Hematopoietic multipotent progenitor cell treated with erythropoietin and hydrocortisone succinate and interleukin-3 and kit ligand, for 6 days (in vitro differentiated cells): ENCODE measurements at regions not wholly inside any gene's neighbourhood (a gene's known extent, or its start where the extent isn't known, plus 50 kb on each side); places are given as distances from the start of the nearest gene placed in this dataset.
A peak's percentile ranks its signal among the peaks of the same experiment; 100 is the strongest.

ENCODE experiments used
- DNase-seq: peaks from one replicate; pipeline ENCODE4 v3.0.0-alpha.2; 2015

DNA sequence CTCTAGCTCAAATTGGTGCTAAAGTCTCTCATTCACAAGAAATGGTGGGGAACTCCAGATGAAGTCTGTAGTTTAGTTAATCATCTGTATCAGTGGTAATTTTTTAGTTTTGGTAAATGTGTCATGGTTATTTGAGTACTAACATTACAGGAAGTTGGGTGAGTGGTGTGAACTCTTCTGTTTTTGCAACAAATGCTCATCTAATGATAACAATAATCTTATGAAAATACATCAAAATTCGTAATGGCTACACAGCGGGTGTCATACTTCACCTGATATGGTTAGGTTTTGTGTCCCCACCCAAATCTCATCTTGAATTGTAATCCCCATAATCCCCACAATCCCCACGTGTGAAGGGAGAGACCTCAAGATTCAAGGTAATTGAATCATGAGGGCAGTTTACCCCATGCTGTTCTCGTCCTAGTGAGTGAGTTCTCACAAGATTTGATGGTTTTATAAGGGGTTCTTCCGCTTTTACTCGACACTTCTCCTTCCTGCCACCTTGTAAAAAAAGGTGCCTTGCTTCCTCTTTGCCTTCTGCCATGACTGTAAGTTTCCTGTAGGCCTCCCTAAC is 209.3 kb upstream of the FOXN3 start:
- DNase-seq: no peak

DNA sequence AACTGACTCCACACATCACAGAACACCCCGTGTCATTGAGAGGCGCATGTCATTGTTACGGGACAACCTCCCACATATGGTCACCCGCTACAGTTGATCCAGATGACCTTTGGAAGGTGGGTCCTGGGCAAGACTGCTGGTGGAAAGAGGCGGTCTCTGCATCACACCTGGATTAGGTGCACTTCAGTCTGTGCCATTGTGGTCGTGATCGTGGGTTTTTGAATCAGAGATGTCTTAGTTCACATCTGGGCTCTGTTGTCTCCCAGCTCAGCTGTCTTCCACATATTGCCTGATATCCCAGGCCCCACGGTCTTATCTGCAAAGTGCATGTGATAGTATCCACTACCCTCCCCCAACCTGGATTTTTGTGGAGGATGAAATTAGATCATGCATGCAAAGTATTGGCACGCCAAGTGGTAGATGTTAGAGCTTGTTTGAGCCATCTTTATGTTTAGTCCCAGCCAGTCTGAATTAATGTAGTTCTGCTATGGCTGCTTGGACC is 208.7 kb upstream of the FOXN3 start:
- no peak for DNase-seq

DNA sequence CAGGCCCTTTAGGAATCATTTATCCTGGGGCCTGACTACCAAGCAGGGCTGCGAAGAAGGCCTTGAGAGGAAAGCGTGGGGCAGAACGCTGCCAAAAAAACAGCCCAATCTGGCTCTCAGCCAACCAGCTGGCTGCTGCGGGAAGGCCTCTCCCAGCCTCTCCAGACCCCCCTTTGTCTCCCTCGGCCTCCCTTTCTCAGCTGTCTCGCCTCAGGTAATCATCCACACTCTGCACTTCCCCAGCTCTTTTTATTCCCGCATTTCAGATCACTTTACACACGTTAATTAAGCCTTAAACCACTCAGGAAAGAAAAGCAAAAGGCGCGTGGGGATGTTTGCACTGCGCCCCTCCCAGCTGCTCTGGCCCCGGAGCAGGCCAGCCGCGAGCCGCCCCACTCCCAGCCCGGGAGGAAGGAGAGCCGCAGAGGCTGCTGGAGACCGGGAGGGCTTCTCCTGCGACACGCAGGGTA is 208.2 kb upstream of the FOXN3 start:
- no peak for DNase-seq

DNA sequence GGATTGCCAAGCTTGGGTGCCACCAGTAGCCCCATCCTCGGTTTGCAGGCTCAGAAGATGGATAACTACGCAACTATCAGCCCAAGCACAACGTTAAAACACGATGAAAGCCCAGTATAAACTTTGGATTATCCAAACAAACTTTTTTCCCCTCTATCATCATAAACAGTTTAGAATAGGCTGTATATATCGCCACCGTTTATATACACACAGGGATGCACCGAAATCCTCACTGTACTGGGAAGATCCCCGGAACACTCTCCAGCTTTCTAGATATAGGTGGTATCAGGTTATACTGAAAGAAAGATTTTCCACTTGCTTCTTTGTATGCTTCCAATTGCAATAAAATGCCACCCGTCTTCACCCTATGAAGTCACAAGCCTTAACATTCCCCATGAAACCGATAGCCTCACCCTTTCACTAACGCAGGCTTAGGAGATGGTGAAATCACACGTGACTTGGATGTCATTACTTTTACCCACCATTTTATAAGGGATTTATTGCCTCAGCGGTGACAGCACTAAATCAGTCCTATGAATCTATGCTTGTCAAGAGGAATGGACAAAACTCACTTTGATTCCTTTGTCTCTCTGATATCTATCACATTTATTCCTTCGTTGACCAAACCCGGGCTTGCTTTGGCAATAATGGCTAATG is 207.6 kb upstream of the FOXN3 start:
- DNase-seq: no peak

DNA sequence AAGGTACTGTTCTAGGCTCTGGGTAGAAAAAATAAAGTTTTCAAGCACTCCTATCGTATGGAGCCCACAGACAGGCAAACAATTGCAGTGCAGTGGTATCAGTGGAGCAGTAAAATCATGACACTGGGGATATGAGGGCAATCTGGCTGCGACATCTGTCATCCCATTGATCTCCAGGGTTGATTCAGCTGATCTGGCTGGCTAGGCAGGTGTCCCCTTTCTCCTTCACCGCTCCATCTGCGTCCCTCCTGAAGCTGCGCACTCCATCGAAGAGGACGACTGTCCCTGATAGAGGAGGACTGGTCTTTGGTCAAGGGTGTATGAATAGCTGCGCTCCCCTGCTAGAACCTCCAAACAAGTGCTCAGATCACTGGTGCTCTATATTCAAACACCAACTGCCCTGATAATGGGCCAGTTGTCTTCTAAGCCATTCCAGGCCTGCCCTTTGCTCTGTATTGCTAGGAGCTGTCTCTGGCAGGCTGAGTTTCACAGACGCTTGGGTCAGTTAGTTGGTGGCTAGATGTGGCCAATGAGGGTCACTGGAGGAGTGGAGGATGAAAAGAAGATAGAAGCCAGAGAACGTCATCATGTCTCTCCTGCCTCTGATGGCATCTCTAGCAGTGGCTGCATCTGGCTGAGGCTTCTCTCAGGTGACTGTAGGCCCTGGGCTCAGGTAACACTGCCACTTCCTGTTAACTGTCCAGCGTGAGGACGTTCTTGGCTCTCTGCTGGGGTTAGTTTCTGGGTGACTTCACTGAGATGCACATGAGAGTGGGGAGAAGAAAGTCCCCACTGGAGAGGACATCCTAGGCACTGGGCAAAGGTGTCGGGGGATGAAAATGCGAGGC is 205.0 kb upstream of the FOXN3 start:
- no peak for DNase-seq

DNA sequence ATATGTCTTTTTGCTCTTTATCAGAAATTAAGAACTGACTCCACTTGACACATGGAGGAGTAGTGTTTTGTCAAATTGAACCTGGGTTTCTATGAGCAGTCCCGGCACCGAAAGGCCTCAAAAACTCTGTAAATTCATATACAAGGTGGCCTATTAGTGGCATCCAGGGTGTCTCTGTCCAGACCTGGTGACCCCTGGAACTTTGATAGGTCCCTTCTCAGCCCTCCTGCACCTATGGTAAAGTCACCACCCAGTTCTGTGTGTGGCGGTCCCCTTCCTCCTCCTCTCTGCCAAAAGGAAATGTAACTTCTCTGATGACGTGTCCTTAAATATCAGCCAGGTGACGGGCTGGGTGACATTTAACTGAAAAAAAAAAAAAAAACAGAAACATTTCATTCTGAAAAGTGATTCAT is 204.0 kb upstream of the FOXN3 start:
- DNase-seq: no peak

DNA sequence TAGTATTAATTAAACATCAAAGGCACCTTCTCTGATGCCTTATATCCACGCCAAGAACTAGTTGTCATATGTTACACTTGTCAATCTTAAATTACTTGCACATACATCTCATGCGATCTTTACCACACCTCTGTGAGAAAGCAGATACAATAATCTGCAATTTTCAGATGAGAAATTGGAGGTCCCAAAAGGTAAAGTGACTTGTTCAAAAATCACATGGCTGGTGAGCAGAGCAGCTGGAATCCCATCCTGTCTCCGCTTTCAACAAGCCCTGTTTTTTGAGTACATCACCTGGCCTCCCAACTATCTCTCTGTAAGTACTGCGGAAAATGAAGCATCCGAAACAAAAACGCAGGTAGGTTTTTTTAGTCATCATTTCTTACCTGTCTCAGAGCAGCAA is 203.4 kb upstream of the FOXN3 start:
- DNase-seq: no peak

DNA sequence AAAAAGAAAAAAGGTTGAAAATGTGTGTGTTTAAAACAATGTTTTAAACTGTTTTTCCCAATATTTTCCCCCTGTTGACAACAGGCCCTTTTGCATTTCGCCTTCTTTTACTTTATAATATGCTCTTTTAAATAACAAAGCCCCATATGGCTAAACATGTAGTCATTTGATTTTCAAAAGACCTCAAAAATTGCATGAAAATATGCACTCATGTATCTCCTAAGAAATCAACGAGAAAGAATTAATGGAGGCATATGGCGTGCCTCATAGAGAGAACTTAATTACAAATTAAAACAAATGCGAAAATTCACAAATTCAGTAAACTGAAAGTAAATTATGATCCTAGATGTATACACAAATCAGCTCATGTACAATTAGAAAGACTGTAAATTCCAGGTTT is 202.6 kb upstream of the FOXN3 start:
- no peak for DNase-seq

DNA sequence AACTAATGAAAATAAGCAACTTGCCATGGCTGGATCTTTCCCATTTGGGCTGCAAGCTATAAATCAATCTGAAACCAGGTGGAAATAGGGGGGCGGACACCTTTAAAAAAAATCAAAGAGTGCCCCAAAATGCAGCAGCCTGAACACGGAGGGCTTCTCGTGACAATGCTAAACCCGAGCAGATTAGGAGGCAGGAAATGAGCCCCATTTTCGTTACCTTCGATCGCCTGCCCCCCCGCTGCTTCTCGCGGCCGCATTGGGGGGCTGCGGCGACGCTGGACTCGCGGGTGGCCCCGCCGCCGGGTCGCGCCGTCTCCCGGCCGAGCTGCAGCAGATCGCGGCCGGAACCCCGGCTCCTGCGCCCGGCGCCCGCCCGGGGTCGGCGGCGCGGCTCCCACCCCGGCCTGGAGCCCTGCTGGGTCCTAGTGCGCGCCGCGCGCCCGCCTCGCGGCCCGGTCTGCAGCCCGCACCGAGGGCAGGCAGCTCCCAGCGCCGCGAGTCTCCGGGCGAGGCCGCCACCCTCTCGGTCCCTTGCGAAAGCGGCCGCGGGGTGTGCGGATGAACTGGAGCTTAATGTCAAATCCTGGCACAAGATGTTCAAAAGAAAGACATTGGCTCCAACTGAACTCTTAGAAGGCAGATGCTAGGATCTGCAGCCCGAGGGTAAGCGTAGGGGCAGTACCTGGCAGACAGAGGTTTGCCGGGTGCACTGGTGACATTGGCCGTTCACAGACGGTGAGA is 201.9 kb upstream of the FOXN3 start:
- DNase-seq: peak; percentile 79

DNA sequence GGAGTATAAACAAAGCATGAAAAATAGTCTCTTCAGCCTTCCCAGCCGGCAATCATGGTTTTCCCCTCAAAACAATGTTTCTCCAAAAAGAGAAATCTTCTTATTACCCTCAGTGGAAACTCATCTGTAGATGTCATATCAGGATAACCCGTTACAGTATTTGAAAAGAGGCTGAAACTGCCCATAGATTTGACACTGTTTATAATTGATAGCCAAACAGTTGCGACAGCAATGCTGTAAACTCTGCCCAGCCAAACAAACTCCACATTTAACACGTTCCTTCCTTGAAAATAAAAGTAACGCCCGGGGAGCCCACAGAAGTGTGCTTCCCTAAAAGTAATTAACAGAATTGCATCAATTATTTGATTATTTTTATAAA is 201.3 kb upstream of the FOXN3 start:
- DNase-seq: peak; percentile 61

DNA sequence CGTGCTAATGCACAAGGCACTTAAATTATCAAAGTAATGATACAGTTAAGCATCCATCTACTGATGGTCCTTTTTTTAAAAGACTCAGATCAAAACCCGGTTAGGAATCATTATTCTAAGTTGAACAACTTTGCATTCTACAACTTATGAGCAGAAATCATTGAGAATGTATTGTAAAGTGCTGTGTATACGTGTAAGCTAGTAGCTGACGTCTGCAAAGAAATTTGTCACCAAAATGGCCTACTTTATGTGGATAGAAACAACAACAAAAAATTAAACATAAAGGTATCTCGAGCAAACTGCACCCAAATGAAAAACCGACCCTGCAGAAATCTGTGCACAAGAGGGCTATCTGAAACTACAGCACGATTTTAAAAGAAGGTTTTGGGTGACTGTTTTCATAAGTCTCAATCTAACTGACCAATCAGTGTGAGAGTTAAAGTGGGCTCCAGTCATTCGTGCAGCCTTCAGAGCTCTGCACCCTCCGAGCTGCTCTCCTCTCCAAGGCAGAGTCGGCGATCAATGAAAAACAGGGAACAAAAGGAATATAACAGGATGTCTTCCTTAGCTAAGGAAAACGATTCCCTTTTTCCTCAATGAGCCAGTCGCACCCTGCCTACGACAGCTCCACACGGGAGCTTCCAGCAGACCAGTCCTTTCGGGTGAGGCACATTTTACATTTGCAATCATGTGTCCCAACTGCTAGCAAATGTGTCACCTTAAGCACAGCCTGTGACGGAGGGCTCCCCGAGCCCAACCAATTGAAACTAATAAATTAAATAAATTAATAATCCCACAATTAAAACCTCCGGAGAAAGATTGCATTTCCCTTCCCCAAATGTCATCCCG is 200.7 kb upstream of the FOXN3 start:
- DNase-seq: peak; percentile 64

DNA sequence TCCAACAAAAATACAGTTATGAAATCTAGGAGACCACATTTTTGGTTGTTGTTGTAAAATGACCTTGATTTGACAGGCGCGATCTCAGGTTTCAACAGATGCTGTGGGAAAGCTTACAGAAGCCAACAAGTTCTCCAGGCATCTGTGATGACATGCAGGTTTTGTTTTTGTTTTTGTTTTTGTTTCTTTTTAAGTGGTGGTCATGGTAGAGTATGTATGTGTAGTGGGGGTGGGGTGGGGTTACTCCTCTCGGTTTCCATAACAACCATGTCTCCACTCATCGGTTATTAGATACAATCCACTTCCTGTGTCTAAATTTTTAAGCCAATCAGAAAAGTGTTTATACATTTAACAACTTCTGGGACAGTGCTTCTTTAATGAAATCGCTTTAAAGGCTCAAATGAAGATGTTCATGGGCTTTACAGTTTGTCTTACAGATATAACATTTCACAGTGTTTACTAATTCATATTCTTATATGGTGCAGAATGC is 199.9 kb upstream of the FOXN3 start:
- DNase-seq: peak; percentile 86

DNA sequence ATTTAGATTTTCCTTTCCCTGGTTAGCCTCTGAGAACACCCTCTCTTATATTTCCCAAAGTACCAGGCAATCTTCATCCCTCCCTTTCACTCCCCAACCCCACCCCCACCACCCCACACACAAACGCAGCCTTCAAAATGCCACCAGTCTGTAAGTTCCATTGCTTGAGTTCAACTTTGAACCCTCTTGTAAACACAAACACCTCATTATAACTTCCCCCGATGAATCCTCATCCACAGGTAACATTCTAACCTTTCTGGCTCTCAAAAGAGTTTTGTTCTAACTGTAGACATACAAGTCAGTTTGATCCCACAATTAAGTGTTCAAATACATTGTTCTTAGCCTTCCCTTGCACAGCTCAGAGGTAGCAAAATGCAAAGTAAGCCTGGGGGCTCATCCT is 199.4 kb upstream of the FOXN3 start:
- DNase-seq: no peak

DNA sequence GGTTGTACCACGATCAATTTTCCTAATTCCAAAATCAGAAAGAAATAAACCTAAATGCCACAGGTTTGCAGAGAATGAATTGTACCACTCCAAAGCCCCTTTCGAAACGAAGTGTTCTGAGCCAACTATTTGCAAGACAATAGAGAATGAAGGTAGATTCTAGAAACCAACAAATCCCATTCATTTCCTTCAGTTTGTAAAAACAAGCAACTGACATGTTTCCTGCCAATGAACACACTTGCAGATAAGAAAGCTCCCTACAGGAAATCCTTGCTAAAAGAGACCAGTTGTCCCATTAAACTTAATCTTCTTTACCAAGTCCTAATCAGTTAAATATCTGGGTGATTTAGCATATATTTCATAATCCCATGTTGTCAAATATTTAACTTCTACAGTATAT is 198.4 kb upstream of the FOXN3 start:
- DNase-seq: peak; percentile 37

DNA sequence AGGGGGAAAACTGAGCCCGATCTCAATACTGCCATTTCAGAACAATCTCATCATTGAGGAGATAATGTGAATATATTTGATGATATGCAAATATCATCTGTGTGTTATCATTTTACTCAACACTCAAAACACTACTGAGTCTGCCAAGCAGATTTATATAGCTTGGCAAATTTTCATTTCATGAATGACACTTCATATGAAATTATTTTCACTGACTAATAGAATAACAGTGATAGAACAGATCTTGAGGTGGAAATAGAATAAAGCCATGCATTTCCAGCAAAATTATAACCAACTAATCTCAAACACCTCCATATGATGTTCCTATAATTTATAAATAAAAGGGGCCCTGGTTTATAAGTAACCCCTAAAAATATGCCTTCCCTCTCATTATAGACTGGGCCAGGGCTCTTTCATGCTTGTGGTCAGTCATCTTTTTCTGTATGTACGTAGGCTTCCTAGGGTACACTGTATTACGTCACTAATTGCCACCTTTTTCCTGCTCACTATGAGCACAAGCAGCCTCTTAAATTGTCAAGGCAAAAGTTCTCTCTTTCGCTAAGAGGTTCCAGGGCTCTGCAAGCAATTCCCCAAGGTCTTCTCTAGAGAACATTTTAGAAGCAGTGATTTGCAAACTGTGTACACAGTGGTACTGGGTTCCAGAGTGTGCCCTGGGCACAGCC is 197.1 kb upstream of the FOXN3 start:
- no peak for DNase-seq

DNA sequence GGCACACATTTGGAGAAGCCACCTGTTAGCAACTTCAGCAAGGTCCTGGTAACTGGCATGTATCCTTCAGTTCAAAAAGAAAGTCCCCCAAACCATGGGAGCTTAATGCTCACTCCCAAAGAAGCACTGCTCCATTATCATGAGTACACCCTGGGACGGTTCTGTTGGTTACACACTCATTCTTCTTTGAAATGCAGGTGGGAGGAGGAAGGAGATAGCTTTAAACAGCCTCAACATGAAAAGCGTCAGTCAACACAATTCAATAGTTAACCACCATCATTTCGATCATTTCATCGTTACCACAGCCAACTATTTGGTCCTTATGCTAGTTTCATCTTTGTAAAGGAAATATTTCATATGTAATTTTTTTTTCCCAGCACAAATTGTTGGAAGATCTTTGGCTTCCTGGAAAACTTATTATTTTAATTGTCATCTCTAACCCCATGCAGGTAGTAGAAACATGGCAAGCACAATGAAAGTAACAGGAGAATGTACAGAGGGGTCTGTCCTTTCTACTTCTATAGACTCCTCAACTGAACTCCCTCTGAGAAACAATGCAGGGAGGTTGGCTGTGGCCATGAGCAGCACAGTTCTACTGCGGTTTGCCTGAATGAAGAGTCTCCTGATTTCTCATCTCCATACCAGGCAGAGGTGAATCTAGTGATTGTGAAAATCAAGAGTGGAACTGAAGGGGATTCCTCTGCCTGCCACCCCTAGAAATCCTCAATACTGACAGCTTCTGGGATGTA is 196.4 kb upstream of the FOXN3 start:
- DNase-seq: no peak

DNA sequence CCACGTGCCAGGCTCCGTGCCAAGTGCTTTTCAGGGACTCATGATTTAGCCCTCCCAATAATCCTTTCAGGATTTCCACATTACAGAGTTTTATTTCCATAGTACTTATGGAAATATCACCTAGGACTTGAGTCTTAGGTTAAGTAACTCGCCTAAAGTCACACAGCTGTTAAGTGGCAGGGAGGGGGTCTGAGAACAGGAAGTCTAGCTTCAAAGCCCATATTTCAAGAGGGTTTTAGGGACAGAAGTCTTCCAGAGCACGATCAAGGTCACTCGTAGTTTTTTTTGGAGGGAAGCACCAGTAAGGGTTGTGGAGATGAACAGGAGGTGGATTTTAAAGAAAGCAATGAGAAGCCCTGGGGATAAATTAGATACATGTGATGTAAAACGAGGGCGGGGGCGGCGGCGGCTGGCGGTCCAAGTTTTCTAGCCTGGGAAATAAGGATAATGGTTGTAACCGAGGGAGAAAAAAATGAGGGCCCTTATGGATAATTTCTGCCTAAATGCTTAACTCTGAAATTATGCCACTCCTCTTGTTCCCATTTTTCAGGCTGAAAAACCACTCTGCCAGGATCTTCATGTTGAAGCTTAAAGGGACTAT is 192.6 kb upstream of the FOXN3 start:
- no peak for DNase-seq

DNA sequence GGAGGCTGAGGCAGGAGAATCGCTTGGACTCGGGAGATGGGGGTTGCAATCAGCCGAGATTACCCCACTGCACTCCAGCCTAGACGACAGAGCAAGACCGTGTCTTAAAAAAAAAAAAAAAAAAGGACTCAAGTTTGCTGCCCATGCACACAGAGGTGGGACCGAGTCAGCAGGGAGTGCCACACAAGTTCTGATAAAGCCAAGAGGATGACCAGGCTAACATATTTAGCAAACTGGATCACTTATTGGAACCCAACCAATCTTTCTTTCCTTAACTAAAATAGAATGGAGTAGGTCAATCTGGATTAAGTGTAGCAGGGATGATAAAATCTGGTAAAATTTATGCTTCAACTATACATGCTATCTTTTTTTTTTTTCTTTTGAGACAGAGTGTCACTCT is 190.4 kb upstream of the FOXN3 start:
- no peak for DNase-seq

DNA sequence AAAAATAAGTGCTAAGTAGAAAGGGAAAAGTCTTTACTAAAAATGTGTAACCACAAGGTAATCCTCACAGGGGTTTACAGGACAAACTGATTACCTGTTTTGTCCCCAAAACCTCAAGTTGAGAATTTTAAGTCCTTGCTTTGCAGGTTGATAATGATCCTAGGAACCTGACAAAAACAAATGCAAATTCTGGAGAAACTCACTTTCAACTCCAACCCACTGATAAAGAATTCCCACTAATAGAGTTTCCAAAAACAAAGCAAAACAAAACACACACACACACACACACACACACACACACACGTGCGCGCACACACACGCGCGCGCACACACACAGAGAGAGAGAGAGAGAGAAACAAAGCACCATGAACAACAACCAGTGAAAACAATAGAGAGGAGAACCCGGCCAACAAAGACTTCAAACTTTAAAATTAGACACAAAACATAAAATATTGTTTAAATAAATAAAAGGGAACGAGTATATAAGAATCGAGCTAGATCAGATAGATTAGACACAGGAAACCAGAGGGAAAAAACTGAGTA is 187.0 kb upstream of the FOXN3 start:
- DNase-seq: no peak
